ENCODE measurements at regions not wholly inside any gene's neighbourhood (a gene's known extent, or its start where the extent isn't known, plus 50 kb on each side); places are given as distances from the start of the nearest gene placed in this dataset.

DNA sequence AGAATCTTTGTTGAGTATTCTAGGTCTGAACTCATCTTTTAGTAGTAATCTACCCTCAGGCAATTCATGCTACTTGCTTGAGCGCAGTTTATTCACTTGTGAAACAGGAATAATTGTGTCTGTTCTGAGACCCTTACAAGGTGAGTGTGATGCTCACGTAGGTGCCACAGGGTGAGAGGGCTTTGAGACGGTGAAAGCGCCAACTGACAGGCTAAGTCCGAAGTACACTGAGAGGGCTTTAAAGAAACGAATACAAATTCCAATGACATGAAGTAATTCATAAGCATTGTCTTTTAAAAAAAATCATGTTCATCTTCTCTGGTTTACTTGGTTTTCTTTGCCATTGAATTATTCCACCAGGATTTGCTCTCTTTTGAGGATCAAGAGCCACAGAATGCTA is 393.7 kb upstream of the RGMA start:
- DNase-seq (ENCODE audit: low spot score) (no peak), ATAC-seq (ENCODE audit: low FRiP score) (no peak)
- TF ChIP-seq, protein P1, sequence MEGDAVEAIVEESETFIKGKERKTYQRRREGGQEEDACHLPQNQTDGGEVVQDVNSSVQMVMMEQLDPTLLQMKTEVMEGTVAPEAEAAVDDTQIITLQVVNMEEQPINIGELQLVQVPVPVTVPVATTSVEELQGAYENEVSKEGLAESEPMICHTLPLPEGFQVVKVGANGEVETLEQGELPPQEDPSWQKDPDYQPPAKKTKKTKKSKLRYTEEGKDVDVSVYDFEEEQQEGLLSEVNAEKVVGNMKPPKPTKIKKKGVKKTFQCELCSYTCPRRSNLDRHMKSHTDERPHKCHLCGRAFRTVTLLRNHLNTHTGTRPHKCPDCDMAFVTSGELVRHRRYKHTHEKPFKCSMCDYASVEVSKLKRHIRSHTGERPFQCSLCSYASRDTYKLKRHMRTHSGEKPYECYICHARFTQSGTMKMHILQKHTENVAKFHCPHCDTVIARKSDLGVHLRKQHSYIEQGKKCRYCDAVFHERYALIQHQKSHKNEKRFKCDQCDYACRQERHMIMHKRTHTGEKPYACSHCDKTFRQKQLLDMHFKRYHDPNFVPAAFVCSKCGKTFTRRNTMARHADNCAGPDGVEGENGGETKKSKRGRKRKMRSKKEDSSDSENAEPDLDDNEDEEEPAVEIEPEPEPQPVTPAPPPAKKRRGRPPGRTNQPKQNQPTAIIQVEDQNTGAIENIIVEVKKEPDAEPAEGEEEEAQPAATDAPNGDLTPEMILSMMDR (IDR thresholded peaks at IDR 0.05): no peak

- DNase-seq (ENCODE audit: low spot score): no peak
- ATAC-seq (ENCODE audit: low FRiP score): no peak
- TF ChIP-seq, protein P1 (IDR thresholded peaks at IDR 0.05): no peak
Measured at GRCh38 chr15:93479715-93480114, 390.7 kb upstream of the RGMA start.

- no peak for DNase-seq (ENCODE audit: low spot score)
- ATAC-seq (ENCODE audit: low FRiP score): no peak
- TF ChIP-seq, protein P1 (IDR thresholded peaks at IDR 0.05): no peak
Measured at GRCh38 chr15:93478947-93479346, 389.9 kb upstream of the RGMA start.

DNA sequence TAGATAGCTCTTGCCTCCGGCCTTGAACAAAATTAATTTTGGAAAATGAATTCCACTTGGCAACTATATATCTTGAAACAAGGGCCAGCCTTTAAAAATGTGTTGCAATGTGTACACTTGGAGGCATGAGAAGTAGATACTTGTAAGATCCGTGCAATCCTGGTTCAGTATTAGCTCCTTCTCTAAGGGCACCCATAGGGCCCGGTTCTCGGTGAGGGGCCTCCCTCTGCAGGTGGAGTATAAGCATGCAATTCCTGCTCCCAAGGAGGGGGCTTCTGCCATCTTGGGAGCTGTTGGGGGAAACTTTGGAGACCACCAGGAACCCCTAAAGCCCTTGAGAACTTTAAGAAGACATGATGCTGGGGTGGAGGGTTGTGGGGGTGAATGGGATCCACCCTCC is 388.7 kb upstream of the RGMA start:
- no peak for ATAC-seq (ENCODE audit: low FRiP score)
- TF ChIP-seq, protein P1 (IDR thresholded peaks at IDR 0.05): no peak
- no peak for DNase-seq (ENCODE audit: low spot score)

GRCh38 chr15:93477188-93477587 is 388.2 kb upstream of the RGMA start:
- DNase-seq (ENCODE audit: low spot score) (no peak), ATAC-seq (ENCODE audit: low FRiP score) (no peak)
- TF ChIP-seq, protein P1 (IDR thresholded peaks at IDR 0.05): no peak

DNA sequence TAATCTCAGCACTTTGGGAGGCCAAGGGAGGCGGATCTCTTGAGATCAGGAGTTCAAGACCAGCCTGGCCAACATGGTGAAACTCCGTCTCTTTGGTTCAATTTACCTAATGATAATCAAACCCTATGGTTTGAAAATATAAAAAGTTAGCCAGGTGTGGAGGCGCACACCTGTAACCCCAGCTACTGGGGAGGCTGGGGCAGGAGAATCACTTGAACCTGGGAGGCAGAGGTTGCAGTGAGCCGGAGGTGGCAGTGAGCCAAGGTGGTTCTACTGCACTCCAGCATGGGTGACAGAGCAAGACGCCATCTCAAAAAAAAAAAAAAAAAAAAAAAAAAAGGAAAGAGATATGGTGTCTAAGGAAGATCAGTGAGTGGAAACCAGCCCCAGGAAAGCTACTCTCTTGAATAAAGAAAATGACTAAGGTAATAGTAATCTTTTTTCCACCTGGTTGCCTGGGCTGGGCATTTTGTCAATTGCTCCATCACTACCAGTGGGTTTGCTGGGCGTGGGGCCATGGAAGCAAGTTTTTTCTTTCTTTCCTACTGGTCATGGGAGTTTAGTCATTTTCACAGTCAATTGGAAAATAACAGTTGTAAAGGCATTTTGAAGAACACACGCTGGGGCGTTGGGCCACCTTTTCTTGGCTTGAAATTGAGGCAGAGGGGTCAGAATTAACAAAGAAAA is 387.6 kb upstream of the RGMA start:
- ATAC-seq (ENCODE audit: low FRiP score) (no peak), DNase-seq (ENCODE audit: low spot score) (no peak)
- TF ChIP-seq, protein P1 (IDR thresholded peaks at IDR 0.05): no peak

GRCh38 chr15:93474728-93475127 is 385.7 kb upstream of the RGMA start:
- ATAC-seq (ENCODE audit: low FRiP score) (no peak), DNase-seq (ENCODE audit: low spot score) (no peak)
- TF ChIP-seq, protein P1 (IDR thresholded peaks at IDR 0.05): no peak
